MM.1S (cell line): ENCODE measurements at regions not wholly inside any gene's neighbourhood (a gene's known extent, or its start where the extent isn't known, plus 50 kb on each side); places are given as distances from the start of the nearest gene placed in this dataset.

Experiments
- CTCF ChIP-seq: fragments of 300-600 bp; sonication (generic); IDR thresholded peaks from 2 replicates; pipeline ENCODE4 v1.5.1; 2016; ENCODE audit warnings: antibody characterized with exemption, low read length, mixed read lengths
- EZH2 ChIP-seq: fragments of 300-600 bp; sonication (generic); optimal IDR thresholded peaks from 2 replicates; pipeline ENCODE3; 2017; ENCODE audit warnings: low read depth, mild to moderate bottlenecking, antibody characterized with exemption, low read length, mixed read lengths
- EZH2phosphoT487 ChIP-seq: fragments of 300-600 bp; sonication (generic); IDR thresholded peaks from 2 replicates; pipeline ENCODE4 v1.6.1; 2018; ENCODE audit warnings: antibody characterized with exemption, low read length

- TF ChIP-seq CTCF (no peak), EZH2 (no peak), EZH2phosphoT487 (no peak)
Measured at GRCh38 chr2:4914036-4914435, 778.1 kb upstream of the SOX11 start.
